ENCODE measurements at regions not wholly inside any gene's neighbourhood (a gene's known extent, or its start where the extent isn't known, plus 50 kb on each side); places are given as distances from the start of the nearest gene placed in this dataset.

DNA sequence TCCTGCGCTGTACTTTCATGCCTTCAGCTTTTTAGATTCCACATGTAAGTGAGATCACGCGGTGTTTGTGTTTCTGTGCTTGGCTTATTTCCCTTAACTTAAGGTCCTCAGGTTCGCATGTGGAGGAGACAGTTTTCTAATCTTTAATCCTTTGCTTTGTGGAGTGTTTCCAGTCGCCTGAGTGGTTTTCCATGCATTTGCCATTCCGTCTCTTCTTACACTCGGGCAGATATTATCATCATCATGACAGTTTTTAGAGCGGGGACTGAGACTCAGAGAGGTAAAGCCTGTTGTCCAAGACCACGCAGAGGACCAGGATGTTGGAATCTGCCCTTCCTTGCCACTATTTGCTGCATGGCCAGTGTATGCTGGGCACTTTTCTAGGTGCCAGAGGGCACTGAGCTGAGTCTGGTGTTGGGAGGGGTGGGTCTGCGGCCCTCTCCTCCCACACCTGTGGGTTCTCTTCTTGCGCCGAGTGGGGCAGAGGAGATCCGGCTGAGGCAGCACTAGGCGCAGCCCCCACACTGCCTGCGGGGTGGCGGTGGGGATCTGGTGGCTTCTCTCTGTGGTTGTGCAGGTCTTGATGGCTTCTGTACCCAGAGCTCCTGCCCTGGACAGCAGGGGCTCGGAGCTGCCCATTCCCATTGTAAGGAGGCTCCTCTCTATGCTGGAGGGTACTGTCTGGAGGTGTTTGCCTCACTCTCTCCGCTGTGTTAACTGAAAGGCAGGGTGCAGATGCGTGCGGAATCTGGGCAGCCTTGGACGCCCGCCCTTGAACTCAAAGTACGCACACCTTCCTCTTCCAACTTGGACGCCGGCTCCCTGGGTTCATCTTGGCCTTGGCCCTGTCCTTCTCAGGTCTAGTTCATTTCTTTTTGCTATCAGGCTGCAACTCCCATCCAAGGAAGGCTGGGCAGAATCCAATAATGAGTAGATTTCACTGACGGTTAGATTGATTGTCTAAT is 156.0 kb upstream of the RGMA start:
- POLR2A ChIA-PET, result no interaction called here
- no peak for DNase-seq (ENCODE audit: low read depth, low spot score)
- TF ChIP-seq CTCF (IDR thresholded peaks at IDR 0.05; ENCODE audit: low read depth, low read length), result no peak
- H3K4me3 ChIP-seq (ENCODE audit: low read depth, low read length), result no peak overlapping the region
- peaks cover 53% of the 10 kb centered on the region for H3K9me3 ChIP-seq (ENCODE audit: control insufficient read depth, insufficient read depth, low read length)
- no peak overlapping the region for H3K27ac ChIP-seq (ENCODE audit: low read depth, low read length)
- H3K27me3 ChIP-seq (ENCODE audit: control insufficient read depth, insufficient read depth, low read length), result no peaks in the 10 kb centered on the region
- CTCF ChIA-PET, result no interaction called here

GRCh38 chr15:93243573-93243972 is 154.6 kb upstream of the RGMA start:
- CTCF ChIA-PET, result no interaction called here
- DNase-seq (ENCODE audit: low read depth, low spot score), result no peak
- Histone ChIP-seq H3K4me3 (ENCODE audit: low read depth, low read length) (no peak overlapping the region), H3K9me3 (ENCODE audit: control insufficient read depth, insufficient read depth, low read length) (peaks cover 60% of the 10 kb centered on the region), H3K27ac (ENCODE audit: low read depth, low read length) (no peak overlapping the region), H3K27me3 (ENCODE audit: control insufficient read depth, insufficient read depth, low read length) (no peaks in the 10 kb centered on the region)
- TF ChIP-seq CTCF (IDR thresholded peaks at IDR 0.05; ENCODE audit: low read depth, low read length), result no peak
- POLR2A ChIA-PET, result no interaction called here

DNA sequence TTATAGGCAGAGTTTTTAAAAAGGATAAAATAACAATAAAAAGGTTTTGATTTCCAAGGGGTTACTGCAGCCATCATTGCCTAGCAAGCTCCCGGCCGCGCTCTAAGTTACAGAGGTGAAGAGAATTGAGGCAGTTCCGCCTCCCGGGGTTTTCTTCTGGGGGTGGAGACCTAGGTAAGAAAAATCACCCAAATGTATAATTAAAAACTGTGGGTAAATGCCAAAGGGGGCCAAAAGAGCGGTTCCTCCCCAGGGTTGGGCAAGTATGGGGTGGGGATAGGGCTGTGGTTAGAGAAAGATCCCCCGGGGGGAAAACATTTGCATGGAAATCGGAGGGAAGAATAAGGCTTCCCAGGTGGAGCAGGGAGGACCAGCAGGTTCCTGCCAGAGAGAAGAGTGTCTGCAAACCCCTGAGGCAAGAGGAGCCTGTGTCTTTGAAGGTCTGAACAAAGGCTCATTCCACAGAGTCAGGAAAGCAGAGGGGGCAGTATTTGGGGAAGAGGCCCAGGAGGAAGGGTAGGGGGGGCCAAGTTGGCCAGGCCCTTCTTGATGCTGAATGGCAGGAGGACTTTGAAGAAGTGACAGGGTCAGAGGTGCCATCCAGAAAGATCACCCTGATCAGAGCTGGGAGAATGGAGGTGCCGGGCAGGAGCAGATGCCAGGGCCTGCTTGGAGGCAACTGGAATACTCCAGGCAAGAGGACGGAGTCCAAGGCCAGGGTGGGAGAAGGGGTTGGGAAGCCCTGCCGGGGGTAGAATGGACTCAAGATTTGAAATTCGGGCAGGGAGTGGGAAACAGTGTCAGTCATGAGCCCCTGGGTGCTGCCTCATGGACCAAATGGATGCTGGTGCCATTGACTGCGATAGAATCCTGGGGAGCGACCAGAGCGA is 152.9 kb upstream of the RGMA start:
- CTCF ChIA-PET, result no interaction called here
- H3K27me3 ChIP-seq (ENCODE audit: control insufficient read depth, insufficient read depth, low read length), result no peaks in the 10 kb centered on the region
- DNase-seq (ENCODE audit: low read depth, low spot score), result no peak
- POLR2A ChIA-PET, result no interaction called here
- peaks cover 57% of the 10 kb centered on the region for H3K9me3 ChIP-seq (ENCODE audit: control insufficient read depth, insufficient read depth, low read length)
- TF ChIP-seq CTCF (IDR thresholded peaks at IDR 0.05; ENCODE audit: low read depth, low read length), result no peak
- H3K4me3 ChIP-seq (ENCODE audit: low read depth, low read length), result no peak overlapping the region
- H3K27ac ChIP-seq (ENCODE audit: low read depth, low read length), result no peak overlapping the region

GRCh38 chr15:93239993-93240392 is 151.0 kb upstream of the RGMA start:
- ChIA-PET POLR2A (no interaction called here), CTCF (no interaction called here)
- Histone ChIP-seq H3K27ac (ENCODE audit: low read depth, low read length) (no peak overlapping the region), H3K4me3 (ENCODE audit: low read depth, low read length) (no peak overlapping the region), H3K27me3 (ENCODE audit: control insufficient read depth, insufficient read depth, low read length) (no peaks in the 10 kb centered on the region), H3K9me3 (ENCODE audit: control insufficient read depth, insufficient read depth, low read length) (peaks cover 49% of the 10 kb centered on the region)
- TF ChIP-seq CTCF (IDR thresholded peaks at IDR 0.05; ENCODE audit: low read depth, low read length), result no peak
- no peak for DNase-seq (ENCODE audit: low read depth, low spot score)

DNA sequence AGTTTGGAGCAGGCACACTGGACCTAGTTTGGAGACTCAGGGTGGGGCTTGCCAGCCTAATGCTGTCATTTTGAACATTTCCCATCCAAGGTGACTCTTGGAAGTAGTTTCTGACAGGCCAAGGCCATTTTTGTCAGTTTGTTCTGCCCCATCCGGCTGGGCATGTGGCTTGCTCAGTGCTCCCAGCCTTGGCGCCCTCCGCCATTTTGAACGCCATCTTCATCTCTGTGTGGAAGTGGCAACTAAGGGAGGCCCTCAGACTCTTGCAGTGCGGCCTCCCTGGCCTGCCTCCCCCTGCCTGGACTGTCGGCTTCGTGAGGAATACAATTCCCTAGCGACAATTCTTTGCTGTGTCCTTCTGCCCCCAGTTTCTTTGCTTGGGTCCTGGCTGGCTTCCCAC is 150.6 kb upstream of the RGMA start:
- H3K27ac ChIP-seq (ENCODE audit: low read depth, low read length), result no peak overlapping the region
- DNase-seq (ENCODE audit: low read depth, low spot score), result no peak
- ChIA-PET CTCF (no interaction called here), POLR2A (no interaction called here)
- no peak overlapping the region for H3K4me3 ChIP-seq (ENCODE audit: low read depth, low read length)
- no peaks in the 10 kb centered on the region for H3K27me3 ChIP-seq (ENCODE audit: control insufficient read depth, insufficient read depth, low read length)
- no peak for TF ChIP-seq CTCF (IDR thresholded peaks at IDR 0.05; ENCODE audit: low read depth, low read length)
- H3K9me3 ChIP-seq (ENCODE audit: control insufficient read depth, insufficient read depth, low read length), result peaks cover 45% of the 10 kb centered on the region

All from AG04450 (cell line).